ENCODE measurements at regions not wholly inside any gene's neighbourhood (a gene's known extent, or its start where the extent isn't known, plus 50 kb on each side); places are given as distances from the start of the nearest gene placed in this dataset.

DNA sequence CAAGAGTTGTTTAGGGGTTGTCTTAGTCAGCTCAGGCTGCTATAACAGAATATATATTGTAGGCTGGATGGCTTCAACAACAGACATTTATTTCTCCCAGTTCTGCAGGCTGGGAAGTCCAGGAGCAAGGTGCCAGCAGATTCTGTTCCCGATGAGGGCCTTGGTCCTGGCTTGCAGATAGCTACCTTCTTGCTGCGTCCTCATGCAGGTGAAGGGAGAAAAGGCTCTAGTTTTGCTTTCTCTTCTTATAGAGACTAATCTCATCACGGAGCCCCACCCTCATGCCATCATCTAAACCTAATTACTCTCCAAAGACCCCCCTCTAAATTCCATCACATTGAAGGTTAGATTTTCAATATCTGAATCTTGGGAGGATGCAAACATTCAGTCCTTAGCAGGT is 246.0 kb upstream of the ANKRD55 start:
- Histone ChIP-seq H4K20me1 (ENCODE audit: insufficient read depth) (no peaks in the 10 kb centered on the region), H3K27ac (ENCODE audit: low read length) (no peak overlapping the region), H3K27me3 (ENCODE audit: insufficient read depth, low read depth, low read length) (peaks cover 18% of the 10 kb centered on the region), H3K4me2 (ENCODE audit: low read length) (no peak overlapping the region), H3K79me2 (replicated peaks; ENCODE audit: insufficient read depth, low read length) (no peaks in the 10 kb centered on the region), H3K9me3 (ENCODE audit: low read length) (no peaks in the 10 kb centered on the region), H3K36me3 (ENCODE audit: insufficient read depth, low read length) (no peaks in the 10 kb centered on the region), H2AFZ (ENCODE audit: low read depth, low read length) (no peak overlapping the region), H3K9me2 (ENCODE audit: insufficient read depth, low read length) (no peaks in the 10 kb centered on the region), H3K9ac (ENCODE audit: low read length) (no peak overlapping the region), H3F3A (ENCODE audit: insufficient read depth, low read length, poor library complexity, severe bottlenecking) (no peaks in the 10 kb centered on the region), H3K4me3 (ENCODE audit: low read length) (no peak overlapping the region)
- no peak for TF ChIP-seq RAD21 (conservative IDR thresholded peaks at IDR 0.05)
- no peak for TF ChIP-seq SMC3 (conservative IDR thresholded peaks at IDR 0.05; ENCODE audit: poor library complexity)
- TF ChIP-seq TAF1 (IDR thresholded peaks at IDR 0.05; ENCODE audit: low read depth) = no peak
- no peak for TF ChIP-seq EZH2 (IDR thresholded peaks at IDR 0.05; ENCODE audit: borderline replicate concordance, insufficient read depth, low read length, poor library complexity, severe bottlenecking)
- TF ChIP-seq, protein P1, sequence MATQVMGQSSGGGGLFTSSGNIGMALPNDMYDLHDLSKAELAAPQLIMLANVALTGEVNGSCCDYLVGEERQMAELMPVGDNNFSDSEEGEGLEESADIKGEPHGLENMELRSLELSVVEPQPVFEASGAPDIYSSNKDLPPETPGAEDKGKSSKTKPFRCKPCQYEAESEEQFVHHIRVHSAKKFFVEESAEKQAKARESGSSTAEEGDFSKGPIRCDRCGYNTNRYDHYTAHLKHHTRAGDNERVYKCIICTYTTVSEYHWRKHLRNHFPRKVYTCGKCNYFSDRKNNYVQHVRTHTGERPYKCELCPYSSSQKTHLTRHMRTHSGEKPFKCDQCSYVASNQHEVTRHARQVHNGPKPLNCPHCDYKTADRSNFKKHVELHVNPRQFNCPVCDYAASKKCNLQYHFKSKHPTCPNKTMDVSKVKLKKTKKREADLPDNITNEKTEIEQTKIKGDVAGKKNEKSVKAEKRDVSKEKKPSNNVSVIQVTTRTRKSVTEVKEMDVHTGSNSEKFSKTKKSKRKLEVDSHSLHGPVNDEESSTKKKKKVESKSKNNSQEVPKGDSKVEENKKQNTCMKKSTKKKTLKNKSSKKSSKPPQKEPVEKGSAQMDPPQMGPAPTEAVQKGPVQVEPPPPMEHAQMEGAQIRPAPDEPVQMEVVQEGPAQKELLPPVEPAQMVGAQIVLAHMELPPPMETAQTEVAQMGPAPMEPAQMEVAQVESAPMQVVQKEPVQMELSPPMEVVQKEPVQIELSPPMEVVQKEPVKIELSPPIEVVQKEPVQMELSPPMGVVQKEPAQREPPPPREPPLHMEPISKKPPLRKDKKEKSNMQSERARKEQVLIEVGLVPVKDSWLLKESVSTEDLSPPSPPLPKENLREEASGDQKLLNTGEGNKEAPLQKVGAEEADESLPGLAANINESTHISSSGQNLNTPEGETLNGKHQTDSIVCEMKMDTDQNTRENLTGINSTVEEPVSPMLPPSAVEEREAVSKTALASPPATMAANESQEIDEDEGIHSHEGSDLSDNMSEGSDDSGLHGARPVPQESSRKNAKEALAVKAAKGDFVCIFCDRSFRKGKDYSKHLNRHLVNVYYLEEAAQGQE (IDR thresholded peaks at IDR 0.05; ENCODE audit: borderline replicate concordance) = no peak
- TF ChIP-seq, protein P2, sequence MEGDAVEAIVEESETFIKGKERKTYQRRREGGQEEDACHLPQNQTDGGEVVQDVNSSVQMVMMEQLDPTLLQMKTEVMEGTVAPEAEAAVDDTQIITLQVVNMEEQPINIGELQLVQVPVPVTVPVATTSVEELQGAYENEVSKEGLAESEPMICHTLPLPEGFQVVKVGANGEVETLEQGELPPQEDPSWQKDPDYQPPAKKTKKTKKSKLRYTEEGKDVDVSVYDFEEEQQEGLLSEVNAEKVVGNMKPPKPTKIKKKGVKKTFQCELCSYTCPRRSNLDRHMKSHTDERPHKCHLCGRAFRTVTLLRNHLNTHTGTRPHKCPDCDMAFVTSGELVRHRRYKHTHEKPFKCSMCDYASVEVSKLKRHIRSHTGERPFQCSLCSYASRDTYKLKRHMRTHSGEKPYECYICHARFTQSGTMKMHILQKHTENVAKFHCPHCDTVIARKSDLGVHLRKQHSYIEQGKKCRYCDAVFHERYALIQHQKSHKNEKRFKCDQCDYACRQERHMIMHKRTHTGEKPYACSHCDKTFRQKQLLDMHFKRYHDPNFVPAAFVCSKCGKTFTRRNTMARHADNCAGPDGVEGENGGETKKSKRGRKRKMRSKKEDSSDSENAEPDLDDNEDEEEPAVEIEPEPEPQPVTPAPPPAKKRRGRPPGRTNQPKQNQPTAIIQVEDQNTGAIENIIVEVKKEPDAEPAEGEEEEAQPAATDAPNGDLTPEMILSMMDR (IDR thresholded peaks at IDR 0.05; ENCODE audit: poor library complexity, severe bottlenecking) = no peak
- TF ChIP-seq EP300 (conservative IDR thresholded peaks at IDR 0.05; ENCODE audit: poor library complexity, severe bottlenecking) = no peak
- no peak for TF ChIP-seq MXI1 (conservative IDR thresholded peaks at IDR 0.05; ENCODE audit: poor library complexity, severe bottlenecking)
- no peak for TF ChIP-seq POLR2AphosphoS5 (IDR thresholded peaks at IDR 0.05)

DNA sequence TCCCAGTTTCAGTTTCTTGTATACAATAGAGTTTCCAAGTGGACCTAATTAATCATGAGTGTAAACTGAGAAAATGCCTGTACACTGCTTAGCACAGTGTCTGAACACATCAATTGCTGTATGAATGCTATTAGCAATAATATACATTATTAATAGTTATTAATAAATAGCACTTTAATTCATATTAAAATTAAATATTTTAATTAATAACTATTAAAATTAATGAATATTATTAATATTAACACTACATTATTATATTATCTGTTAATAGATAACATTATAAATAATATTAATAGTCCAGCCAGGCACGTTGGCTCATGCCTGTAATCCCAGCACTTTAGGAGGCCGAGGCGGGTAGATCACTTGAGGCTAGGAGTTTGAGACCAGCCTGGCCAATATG is 244.9 kb upstream of the ANKRD55 start:
- H3K9me3 ChIP-seq (ENCODE audit: low read length) = no peaks in the 10 kb centered on the region
- TF ChIP-seq, protein P2 (IDR thresholded peaks at IDR 0.05; ENCODE audit: poor library complexity, severe bottlenecking) = no peak
- TF ChIP-seq, protein P1 (IDR thresholded peaks at IDR 0.05; ENCODE audit: borderline replicate concordance) = no peak
- TF ChIP-seq TAF1 (IDR thresholded peaks at IDR 0.05; ENCODE audit: low read depth) (no peak), POLR2AphosphoS5 (IDR thresholded peaks at IDR 0.05) (no peak), EZH2 (IDR thresholded peaks at IDR 0.05; ENCODE audit: borderline replicate concordance, insufficient read depth, low read length, poor library complexity, severe bottlenecking) (no peak), RAD21 (conservative IDR thresholded peaks at IDR 0.05) (no peak), MXI1 (conservative IDR thresholded peaks at IDR 0.05; ENCODE audit: poor library complexity, severe bottlenecking) (no peak), EP300 (conservative IDR thresholded peaks at IDR 0.05; ENCODE audit: poor library complexity, severe bottlenecking) (no peak), SMC3 (conservative IDR thresholded peaks at IDR 0.05; ENCODE audit: poor library complexity) (no peak)
- no peak overlapping the region for H3K4me2 ChIP-seq (ENCODE audit: low read length)
- no peaks in the 10 kb centered on the region for H3F3A ChIP-seq (ENCODE audit: insufficient read depth, low read length, poor library complexity, severe bottlenecking)
- H3K9ac ChIP-seq (ENCODE audit: low read length) = no peak overlapping the region
- no peak overlapping the region for H3K4me3 ChIP-seq (ENCODE audit: low read length)
- no peaks in the 10 kb centered on the region for H3K9me2 ChIP-seq (ENCODE audit: insufficient read depth, low read length)
- H4K20me1 ChIP-seq (ENCODE audit: insufficient read depth) = no peaks in the 10 kb centered on the region
- H3K79me2 ChIP-seq (replicated peaks; ENCODE audit: insufficient read depth, low read length) = no peaks in the 10 kb centered on the region
- H3K27me3 ChIP-seq (ENCODE audit: insufficient read depth, low read depth, low read length) = peaks cover 18% of the 10 kb centered on the region
- H2AFZ ChIP-seq (ENCODE audit: low read depth, low read length) = no peak overlapping the region
- H3K36me3 ChIP-seq (ENCODE audit: insufficient read depth, low read length) = no peaks in the 10 kb centered on the region
- no peak overlapping the region for H3K27ac ChIP-seq (ENCODE audit: low read length)
